ENCODE measurements at regions not wholly inside any gene's neighbourhood (a gene's known extent, or its start where the extent isn't known, plus 50 kb on each side); places are given as distances from the start of the nearest gene placed in this dataset.
"Not testable (repeated sequence)": the region's sequence is repeated elsewhere in the genome, so short reads cannot be mapped to it uniquely, and the experiment has no call there.

DNA sequence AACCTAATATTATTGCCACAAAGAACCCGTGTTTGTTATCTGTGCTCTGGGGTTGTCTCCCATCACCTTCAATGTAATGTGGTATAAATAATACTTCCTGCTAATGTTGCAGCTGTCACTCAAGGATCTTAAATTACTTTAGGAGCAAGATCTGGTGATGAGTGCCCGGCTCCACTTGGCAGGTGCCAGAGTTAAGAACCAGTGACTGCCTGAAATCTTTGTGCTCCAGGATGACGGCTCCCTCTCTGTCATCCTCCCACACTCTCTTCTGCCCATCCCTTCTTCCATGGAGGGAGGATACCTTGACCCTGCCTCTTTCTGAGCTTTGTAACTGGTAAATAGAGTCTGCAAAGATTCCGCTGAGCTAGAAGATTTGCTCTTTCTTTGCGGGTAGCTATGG, 100.4 kb upstream of the SEC22B start:
- H3K4me3 ChIP-seq (ENCODE audit: control insufficient read depth in 1 of 7, extremely low read depth in 1 of 7, insufficient read depth in 4 of 7, low read depth in 2 of 7, low read length in 6 of 7); H3K4me1 ChIP-seq (ENCODE audit: control extremely low read depth in 1 of 4, control insufficient read depth in 4 of 4, insufficient read depth in 4 of 4, low read length in 3 of 4); H3K27me3 ChIP-seq (replicated peaks in 2 of 5; ENCODE audit: control insufficient read depth in 4 of 5, insufficient read depth in 5 of 5, low read length in 4 of 5); DNase-seq; H3K27ac ChIP-seq (ENCODE audit: insufficient read depth in 1 of 2, low read depth in 1 of 2, low read length in 2 of 2, poor library complexity in 1 of 2, severe bottlenecking in 2 of 2); CTCF ChIA-PET; POLR2A ChIA-PET; H3K9me3 ChIP-seq (ENCODE audit: control extremely low read depth in 1 of 5, control insufficient read depth in 4 of 5, insufficient read depth in 2 of 5, low read depth in 1 of 5, low read length in 4 of 5); H3K36me3 ChIP-seq (ENCODE audit: control insufficient read depth in 4 of 4, insufficient read depth in 4 of 4, low read length in 3 of 4): not testable (repeated sequence)
- WGBS (ENCODE audit: insufficient coverage), result no CpG with 5 or more reads among the region's 5 CpGs

DNA sequence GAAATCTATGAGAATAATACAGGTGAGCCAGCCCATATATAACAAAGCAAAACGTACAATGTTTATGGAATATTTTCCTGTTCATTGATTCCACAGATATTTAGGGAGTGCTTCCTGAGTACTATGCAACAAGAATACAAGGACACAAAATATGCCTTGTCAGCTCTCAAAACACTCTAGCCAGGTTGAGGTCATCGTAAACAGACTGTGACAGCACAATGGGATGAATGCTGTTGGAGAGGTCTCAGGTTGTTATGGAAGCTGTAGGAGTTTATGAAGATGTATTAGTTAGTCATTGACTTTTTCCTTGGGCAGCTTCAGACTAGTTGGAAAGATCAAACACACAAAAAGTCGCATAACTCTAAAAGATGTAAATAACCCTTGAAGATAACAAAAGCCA, 98.1 kb upstream of the SEC22B start:
- DNase-seq; H3K36me3 ChIP-seq (ENCODE audit: control insufficient read depth in 4 of 4, insufficient read depth in 4 of 4, low read length in 3 of 4); CTCF ChIA-PET; H3K27ac ChIP-seq (ENCODE audit: insufficient read depth in 1 of 2, low read depth in 1 of 2, low read length in 2 of 2, poor library complexity in 1 of 2, severe bottlenecking in 2 of 2); H3K4me3 ChIP-seq (ENCODE audit: control insufficient read depth in 1 of 7, extremely low read depth in 1 of 7, insufficient read depth in 4 of 7, low read depth in 2 of 7, low read length in 6 of 7); H3K27me3 ChIP-seq (replicated peaks in 2 of 5; ENCODE audit: control insufficient read depth in 4 of 5, insufficient read depth in 5 of 5, low read length in 4 of 5); H3K9me3 ChIP-seq (ENCODE audit: control extremely low read depth in 1 of 5, control insufficient read depth in 4 of 5, insufficient read depth in 2 of 5, low read depth in 1 of 5, low read length in 4 of 5); H3K4me1 ChIP-seq (ENCODE audit: control extremely low read depth in 1 of 4, control insufficient read depth in 4 of 4, insufficient read depth in 4 of 4, low read length in 3 of 4); POLR2A ChIA-PET: not testable (repeated sequence)
- WGBS (ENCODE audit: insufficient coverage), result no CpG with 5 or more reads among the region's 3 CpGs

DNA sequence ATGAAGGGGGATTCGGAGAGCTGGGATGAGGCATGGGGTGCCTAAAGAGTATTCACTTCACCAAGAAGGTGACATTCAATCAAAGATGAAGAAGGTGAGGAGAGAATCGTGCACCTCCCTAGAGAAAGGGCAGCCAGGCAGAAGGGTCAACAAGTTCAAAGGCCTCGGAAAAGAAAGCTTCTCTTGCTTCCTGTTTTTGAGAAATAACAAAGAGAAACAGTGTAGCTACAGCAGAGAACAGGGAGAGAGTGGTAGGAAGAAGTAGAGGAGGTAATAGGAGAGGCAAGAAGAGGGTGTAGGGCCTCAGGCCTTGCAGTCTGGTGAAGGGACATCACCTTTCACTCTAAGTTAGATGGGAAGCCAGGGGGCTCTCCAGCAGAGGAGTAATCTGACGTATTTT, 97.0 kb upstream of the SEC22B start:
- H3K4me1 ChIP-seq (ENCODE audit: control extremely low read depth in 1 of 4, control insufficient read depth in 4 of 4, insufficient read depth in 4 of 4, low read length in 3 of 4); DNase-seq; H3K9me3 ChIP-seq (ENCODE audit: control extremely low read depth in 1 of 5, control insufficient read depth in 4 of 5, insufficient read depth in 2 of 5, low read depth in 1 of 5, low read length in 4 of 5); POLR2A ChIA-PET; H3K36me3 ChIP-seq (ENCODE audit: control insufficient read depth in 4 of 4, insufficient read depth in 4 of 4, low read length in 3 of 4); H3K27me3 ChIP-seq (replicated peaks in 2 of 5; ENCODE audit: control insufficient read depth in 4 of 5, insufficient read depth in 5 of 5, low read length in 4 of 5); H3K4me3 ChIP-seq (ENCODE audit: control insufficient read depth in 1 of 7, extremely low read depth in 1 of 7, insufficient read depth in 4 of 7, low read depth in 2 of 7, low read length in 6 of 7); CTCF ChIA-PET; H3K27ac ChIP-seq (ENCODE audit: insufficient read depth in 1 of 2, low read depth in 1 of 2, low read length in 2 of 2, poor library complexity in 1 of 2, severe bottlenecking in 2 of 2): not testable (repeated sequence)
- 52% methylated on average over 2 of the region's 4 CpGs for WGBS (ENCODE audit: insufficient coverage)

DNA sequence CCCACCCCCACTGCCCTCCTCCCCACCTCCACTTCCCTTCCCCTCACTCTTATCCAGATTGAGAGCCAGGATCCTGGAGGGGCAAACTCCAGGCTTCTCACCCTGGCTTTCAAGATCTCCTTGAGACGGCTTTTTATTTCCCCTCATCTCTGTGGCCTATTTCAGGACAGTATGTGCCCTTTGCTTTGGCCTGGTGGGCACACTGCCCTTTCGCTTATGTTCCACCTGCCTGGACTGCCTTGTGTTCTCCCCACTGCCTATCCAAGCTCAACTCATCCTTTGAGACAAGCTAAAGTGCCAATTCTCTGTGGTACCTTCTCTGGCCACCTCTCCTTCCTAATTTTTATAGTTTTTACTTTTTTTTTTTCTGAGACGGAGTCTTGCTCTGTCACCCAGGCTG, 95.9 kb upstream of the SEC22B start:
- DNase-seq; POLR2A ChIA-PET; H3K27me3 ChIP-seq (replicated peaks in 2 of 5; ENCODE audit: control insufficient read depth in 4 of 5, insufficient read depth in 5 of 5, low read length in 4 of 5); H3K36me3 ChIP-seq (ENCODE audit: control insufficient read depth in 4 of 4, insufficient read depth in 4 of 4, low read length in 3 of 4); H3K4me1 ChIP-seq (ENCODE audit: control extremely low read depth in 1 of 4, control insufficient read depth in 4 of 4, insufficient read depth in 4 of 4, low read length in 3 of 4); H3K4me3 ChIP-seq (ENCODE audit: control insufficient read depth in 1 of 7, extremely low read depth in 1 of 7, insufficient read depth in 4 of 7, low read depth in 2 of 7, low read length in 6 of 7); H3K9me3 ChIP-seq (ENCODE audit: control extremely low read depth in 1 of 5, control insufficient read depth in 4 of 5, insufficient read depth in 2 of 5, low read depth in 1 of 5, low read length in 4 of 5); CTCF ChIA-PET; H3K27ac ChIP-seq (ENCODE audit: insufficient read depth in 1 of 2, low read depth in 1 of 2, low read length in 2 of 2, poor library complexity in 1 of 2, severe bottlenecking in 2 of 2): not testable (repeated sequence)
- WGBS (ENCODE audit: insufficient coverage), result no CpG with 5 or more reads among the region's 3 CpGs

DNA sequence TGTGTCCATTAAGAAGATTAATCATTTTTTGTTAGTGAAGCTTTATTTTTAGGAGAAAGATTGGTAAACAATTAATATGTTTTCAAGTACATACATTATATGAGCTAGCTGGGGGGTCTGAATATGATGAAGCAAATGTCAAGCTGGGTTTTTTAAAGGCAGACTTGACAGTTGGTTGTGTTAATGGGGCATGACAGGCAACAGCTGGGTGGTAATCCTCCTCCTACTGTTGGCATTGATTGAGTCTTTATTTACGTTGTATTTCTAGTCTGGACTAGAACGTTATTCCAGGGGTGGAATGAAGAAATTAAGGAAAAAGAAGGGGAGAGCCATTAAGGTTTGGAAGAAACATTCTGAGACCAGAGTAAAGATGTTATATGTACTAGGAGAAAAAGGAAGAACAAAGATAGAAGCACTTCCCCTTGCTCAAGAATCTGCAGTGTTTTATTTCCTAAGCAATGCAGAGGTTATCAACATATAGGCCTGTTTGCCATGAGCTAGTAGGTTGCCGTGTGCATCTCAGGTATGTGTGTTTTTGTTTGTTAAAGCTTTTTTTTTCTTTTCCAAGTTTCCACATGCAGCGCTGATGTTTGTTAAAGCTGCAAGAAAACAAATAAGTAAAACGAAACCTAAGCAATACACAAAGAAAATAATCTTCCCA, 95.4 kb upstream of the SEC22B start:
- H3K9me3 ChIP-seq (ENCODE audit: control extremely low read depth in 1 of 5, control insufficient read depth in 4 of 5, insufficient read depth in 2 of 5, low read depth in 1 of 5, low read length in 4 of 5); H3K4me1 ChIP-seq (ENCODE audit: control extremely low read depth in 1 of 4, control insufficient read depth in 4 of 4, insufficient read depth in 4 of 4, low read length in 3 of 4); POLR2A ChIA-PET; DNase-seq; H3K27me3 ChIP-seq (replicated peaks in 2 of 5; ENCODE audit: control insufficient read depth in 4 of 5, insufficient read depth in 5 of 5, low read length in 4 of 5); H3K4me3 ChIP-seq (ENCODE audit: control insufficient read depth in 1 of 7, extremely low read depth in 1 of 7, insufficient read depth in 4 of 7, low read depth in 2 of 7, low read length in 6 of 7); H3K36me3 ChIP-seq (ENCODE audit: control insufficient read depth in 4 of 4, insufficient read depth in 4 of 4, low read length in 3 of 4); H3K27ac ChIP-seq (ENCODE audit: insufficient read depth in 1 of 2, low read depth in 1 of 2, low read length in 2 of 2, poor library complexity in 1 of 2, severe bottlenecking in 2 of 2); CTCF ChIA-PET: not testable (repeated sequence)
- no CpG with 5 or more reads among the region's 5 CpGs for WGBS (ENCODE audit: insufficient coverage)

DNA sequence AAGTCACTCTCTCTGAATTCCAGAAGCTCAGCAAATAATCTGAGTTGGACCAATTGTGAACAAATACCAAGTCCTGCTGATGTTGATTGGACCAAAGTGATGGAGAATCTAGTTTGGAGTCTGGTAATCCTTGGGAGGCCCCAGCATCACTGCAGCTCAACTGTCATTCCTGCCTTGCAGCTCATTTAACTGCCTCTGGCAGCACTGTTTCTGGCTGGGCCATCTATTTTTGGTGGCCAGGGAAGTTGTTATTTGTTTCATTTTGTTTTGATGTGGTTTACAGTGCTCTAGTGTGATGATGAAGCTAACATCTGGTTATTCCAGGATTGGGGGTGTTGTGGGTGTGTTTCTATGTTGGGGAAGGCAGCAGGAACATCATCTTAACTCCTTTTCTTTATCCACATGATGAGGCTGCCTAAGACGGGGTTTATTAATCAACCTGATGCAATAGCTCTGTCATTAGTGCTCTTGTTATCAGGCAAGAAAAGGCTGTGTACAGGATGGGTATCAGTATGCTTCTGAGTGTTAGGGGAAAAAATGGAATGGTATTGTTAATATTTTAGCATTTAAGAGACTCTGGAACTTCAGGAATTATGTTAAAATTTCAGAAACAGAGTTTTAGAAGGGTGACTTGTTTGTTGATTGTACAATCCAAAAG, 91.7 kb upstream of the SEC22B start:
- H3K27me3 ChIP-seq (replicated peaks in 2 of 5; ENCODE audit: control insufficient read depth in 4 of 5, insufficient read depth in 5 of 5, low read length in 4 of 5); POLR2A ChIA-PET; H3K9me3 ChIP-seq (ENCODE audit: control extremely low read depth in 1 of 5, control insufficient read depth in 4 of 5, insufficient read depth in 2 of 5, low read depth in 1 of 5, low read length in 4 of 5); H3K4me3 ChIP-seq (ENCODE audit: control insufficient read depth in 1 of 7, extremely low read depth in 1 of 7, insufficient read depth in 4 of 7, low read depth in 2 of 7, low read length in 6 of 7); DNase-seq; CTCF ChIA-PET; H3K36me3 ChIP-seq (ENCODE audit: control insufficient read depth in 4 of 4, insufficient read depth in 4 of 4, low read length in 3 of 4); H3K27ac ChIP-seq (ENCODE audit: insufficient read depth in 1 of 2, low read depth in 1 of 2, low read length in 2 of 2, poor library complexity in 1 of 2, severe bottlenecking in 2 of 2); H3K4me1 ChIP-seq (ENCODE audit: control extremely low read depth in 1 of 4, control insufficient read depth in 4 of 4, insufficient read depth in 4 of 4, low read length in 3 of 4): not testable (repeated sequence)
- no CpG with 5 or more reads among the region's 1 CpG for WGBS (ENCODE audit: insufficient coverage)

DNA sequence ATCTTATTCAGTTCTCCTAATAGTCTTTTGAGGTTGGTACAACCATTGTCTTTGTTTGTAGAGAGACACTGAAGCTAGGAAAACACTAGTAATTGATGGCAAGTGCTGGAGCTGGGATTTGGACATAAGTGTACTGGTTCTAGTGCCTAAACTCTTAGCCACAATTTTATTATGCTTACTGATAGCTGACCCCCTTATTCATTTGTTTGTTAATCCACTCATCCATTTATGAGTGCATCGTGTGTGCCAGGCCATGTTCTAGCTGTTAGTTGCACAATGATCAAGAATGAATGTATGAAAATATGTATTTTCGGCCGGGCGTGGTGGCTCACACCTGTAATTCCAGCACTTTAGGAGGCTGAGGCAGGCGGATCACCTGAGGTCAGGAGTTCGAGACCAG, 88.2 kb upstream of the SEC22B start:
- H3K4me1 ChIP-seq (ENCODE audit: control extremely low read depth in 1 of 4, control insufficient read depth in 4 of 4, insufficient read depth in 4 of 4, low read length in 3 of 4); H3K36me3 ChIP-seq (ENCODE audit: control insufficient read depth in 4 of 4, insufficient read depth in 4 of 4, low read length in 3 of 4); DNase-seq; POLR2A ChIA-PET; H3K27me3 ChIP-seq (replicated peaks in 2 of 5; ENCODE audit: control insufficient read depth in 4 of 5, insufficient read depth in 5 of 5, low read length in 4 of 5); H3K27ac ChIP-seq (ENCODE audit: insufficient read depth in 1 of 2, low read depth in 1 of 2, low read length in 2 of 2, poor library complexity in 1 of 2, severe bottlenecking in 2 of 2); H3K9me3 ChIP-seq (ENCODE audit: control extremely low read depth in 1 of 5, control insufficient read depth in 4 of 5, insufficient read depth in 2 of 5, low read depth in 1 of 5, low read length in 4 of 5); CTCF ChIA-PET; H3K4me3 ChIP-seq (ENCODE audit: control insufficient read depth in 1 of 7, extremely low read depth in 1 of 7, insufficient read depth in 4 of 7, low read depth in 2 of 7, low read length in 6 of 7): not testable (repeated sequence)
- WGBS (ENCODE audit: insufficient coverage), result no CpG with 5 or more reads among the region's 6 CpGs

All from common myeloid progenitor, CD34-positive (primary cell).